PC-3 (cell line): ENCODE measurements at regions not wholly inside any gene's neighbourhood (a gene's known extent, or its start where the extent isn't known, plus 50 kb on each side); places are given as distances from the start of the nearest gene placed in this dataset.

Source experiments
- ATAC-seq: fragments of 200-7000 bp; cut with Tn5 transposase; 2 replicates; pipeline ENCODE4 v1.9.1; 2020; ENCODE audit warnings: mild to moderate bottlenecking, moderate library complexity
- BruUV-seq: library from RNA; stranded (reverse); fragments of 400-500 nt; replicated peaks from 2 replicates; lab custom pipeline; 2021; lab: Mats Ljungman, UMichigan
- CTCF ChIA-PET: fragments of 300-600 bp; sonication (Branson Sonifier 250); formaldehyde crosslinking; loops from one replicate; lab custom pipeline; 2022; ENCODE audit warnings: antibody characterized with exemption; lab: Charles Lee
- POLR2A ChIA-PET: fragments of 300-600 bp; sonication (Branson Sonifier 250); formaldehyde crosslinking; loops from one replicate; lab custom pipeline; 2022; ENCODE audit warnings: antibody characterized with exemption; ENCODE audit not compliant: unreplicated experiment; lab: Charles Lee
- DNase-seq: peaks from one replicate; pipeline ENCODE4 v3.0.0-alpha.2; 2015
- H2AFZ ChIP-seq: fragments of 300-600 bp; sonication (generic); 2 replicates; pipeline ENCODE4 v1.6.0; 2016; ENCODE audit warnings: antibody characterized with exemption, low read length
- H3F3A ChIP-seq: fragments of 300-600 bp; sonication (generic); one replicate; pipeline ENCODE4 v1.6.0; 2017; ENCODE audit warnings: antibody characterized with exemption, low read length, control low read depth, mild to moderate bottlenecking; ENCODE audit not compliant: unreplicated experiment
- H3K27ac ChIP-seq: fragments of 300-600 bp; sonication (generic); 2 replicates; pipeline ENCODE4 v1.5.1; 2016; ENCODE audit warnings: mild to moderate bottlenecking, low read length
- H3K27me3 ChIP-seq: fragments of 300-600 bp; sonication (generic); 2 replicates; pipeline ENCODE4 v1.6.1; 2016; ENCODE audit warnings: low read length, mixed read lengths
- H3K36me3 ChIP-seq: fragments of 300-600 bp; sonication (generic); 2 replicates; pipeline ENCODE4 v1.6.1; 2016; ENCODE audit warnings: low read depth, mixed run types, low read length, mixed read lengths
- H3K4me1 ChIP-seq: fragments of 300-600 bp; sonication (generic); 2 replicates; pipeline ENCODE4 v1.5.1; 2016; ENCODE audit warnings: low read length; ENCODE audit not compliant: insufficient read depth
- H3K4me2 ChIP-seq: fragments of 300-600 bp; sonication (generic); 2 replicates; pipeline ENCODE4 v1.6.0; 2016; ENCODE audit warnings: low read length
- H3K4me3 ChIP-seq: fragments of 300-600 bp; sonication (generic); 2 replicates; pipeline ENCODE4 v1.5.1; 2016; ENCODE audit warnings: mild to moderate bottlenecking, low read length, mixed read lengths
- H3K79me2 ChIP-seq: fragments of 300-600 bp; sonication (generic); 2 replicates; pipeline ENCODE4 v1.6.1; 2017; ENCODE audit warnings: low read length, mixed read lengths
- H3K9ac ChIP-seq: fragments of 300-600 bp; sonication (generic); 2 replicates; pipeline ENCODE4 v1.6.0; 2016; ENCODE audit warnings: mild to moderate bottlenecking, low read length
- H3K9me2 ChIP-seq: fragments of 300-600 bp; sonication (generic); replicated peaks from 2 replicates; pipeline ENCODE4 v1.6.1; 2016; ENCODE audit warnings: mixed run types, low read length, mixed read lengths
- H3K9me3 ChIP-seq: fragments of 300-600 bp; sonication (generic); 2 replicates; pipeline ENCODE4 v1.6.1; 2016; ENCODE audit warnings: low read length, mixed read lengths
- H4K20me1 ChIP-seq: fragments of 300-600 bp; sonication (generic); 2 replicates; pipeline ENCODE4 v1.6.1; 2016; ENCODE audit warnings: low read length, mixed read lengths
- CTCF ChIP-seq: fragments of 300-600 bp; sonication (generic); conservative IDR thresholded peaks from 2 replicates; pipeline ENCODE4 v1.5.1; 2017; ENCODE audit warnings: antibody characterized with exemption, low read depth, mild to moderate bottlenecking, low read length
- EZH2 ChIP-seq: fragments of 300-600 bp; sonication (generic); IDR thresholded peaks from one replicate; pipeline ENCODE4 v1.6.1; 2017; ENCODE audit warnings: antibody characterized with exemption, mild to moderate bottlenecking, low read length; ENCODE audit not compliant: unreplicated experiment
- EZH2phosphoT487 ChIP-seq: fragments of 300-600 bp; sonication (generic); IDR thresholded peaks from 2 replicates; pipeline ENCODE4 v1.6.1; 2018; ENCODE audit warnings: mild to moderate bottlenecking, antibody characterized with exemption, low read length, borderline replicate concordance
- intact Hi-C: fragments of 100-400 bp; cut with micrococcal nuclease; formaldehyde crosslinking; loops from 2 replicates; pipeline ENCODE4 v1.9.0; 2023

- no peak overlapping the region for H3K4me3 ChIP-seq
- H3K9me3 ChIP-seq = no peaks in the 10 kb centered on the region
- no peaks in the 10 kb centered on the region for H3K27me3 ChIP-seq
- H2AFZ ChIP-seq = no peak overlapping the region
- no peaks in the 10 kb centered on the region for H3K9me2 ChIP-seq
- CTCF ChIA-PET = no interaction called here
- POLR2A ChIA-PET = no interaction called here
- H3K27ac ChIP-seq = no peak overlapping the region
- no peaks in the 10 kb centered on the region for H3K36me3 ChIP-seq
- H3K9ac ChIP-seq = no peak overlapping the region
- no peak for TF ChIP-seq EZH2phosphoT487
- TF ChIP-seq EZH2 = no peak
- no peak for TF ChIP-seq CTCF
- DNase-seq (no peak), ATAC-seq (no peak)
- no peaks in the 10 kb centered on the region for H3F3A ChIP-seq
- BruUV-seq = no TSS peak
- no peaks in the 10 kb centered on the region for H3K79me2 ChIP-seq
- no peak overlapping the region for H3K4me2 ChIP-seq
- no peaks in the 10 kb centered on the region for H3K4me1 ChIP-seq
- intact Hi-C loops = no loop called here
- no peaks in the 10 kb centered on the region for H4K20me1 ChIP-seq
Measured at GRCh38 chr18:47528343-47528742, 276.9 kb upstream of the SKOR2 start.

- DNase-seq (no peak), ATAC-seq (no peak)
- intact Hi-C loops = no loop called here
- BruUV-seq = no TSS peak
- no peaks in the 10 kb centered on the region for H3K27me3 ChIP-seq
- ChIA-PET POLR2A (no interaction called here), CTCF (no interaction called here)
- no peak for TF ChIP-seq EZH2phosphoT487
- TF ChIP-seq CTCF = no peak
- no peak for TF ChIP-seq EZH2
- H3K4me1 ChIP-seq = no peaks in the 10 kb centered on the region
- H3K9ac ChIP-seq = no peak overlapping the region
- H3K36me3 ChIP-seq = no peaks in the 10 kb centered on the region
- no peak overlapping the region for H2AFZ ChIP-seq
- H3K9me3 ChIP-seq = no peaks in the 10 kb centered on the region
- H3K4me2 ChIP-seq = no peak overlapping the region
- no peak overlapping the region for H3K4me3 ChIP-seq
- H3F3A ChIP-seq = no peaks in the 10 kb centered on the region
- H3K79me2 ChIP-seq = no peaks in the 10 kb centered on the region
- no peak overlapping the region for H3K27ac ChIP-seq
- H3K9me2 ChIP-seq = no peaks in the 10 kb centered on the region
- no peaks in the 10 kb centered on the region for H4K20me1 ChIP-seq
Measured at GRCh38 chr18:47526147-47526546, 274.7 kb upstream of the SKOR2 start.

GRCh38 chr18:47522359-47522758 lies 270.9 kb upstream of the SKOR2 start:
- ChIA-PET POLR2A (no interaction called here), CTCF (no interaction called here)
- H3K9ac ChIP-seq = no peak overlapping the region
- no peak overlapping the region for H3K4me3 ChIP-seq
- no peaks in the 10 kb centered on the region for H3K79me2 ChIP-seq
- no peaks in the 10 kb centered on the region for H3K36me3 ChIP-seq
- intact Hi-C loops = no loop called here
- BruUV-seq = no TSS peak
- H3F3A ChIP-seq = no peaks in the 10 kb centered on the region
- H3K9me2 ChIP-seq = no peaks in the 10 kb centered on the region
- no peaks in the 10 kb centered on the region for H3K9me3 ChIP-seq
- no peaks in the 10 kb centered on the region for H4K20me1 ChIP-seq
- H2AFZ ChIP-seq = no peak overlapping the region
- ATAC-seq (no peak), DNase-seq (no peak)
- H3K4me1 ChIP-seq = no peaks in the 10 kb centered on the region
- H3K27ac ChIP-seq = no peak overlapping the region
- TF ChIP-seq EZH2phosphoT487 (no peak), EZH2 (no peak), CTCF (no peak)
- H3K27me3 ChIP-seq = no peaks in the 10 kb centered on the region
- no peak overlapping the region for H3K4me2 ChIP-seq
